22Rv1 (cell line): ENCODE measurements at regions not wholly inside any gene's neighbourhood (a gene's known extent, or its start where the extent isn't known, plus 50 kb on each side); places are given as distances from the start of the nearest gene placed in this dataset.

Experiments
- CTCF ChIP-seq: fragments of 450-650 bp; IDR thresholded peaks from 2 replicates; pipeline ENCODE4 v1.5.1; 2017; ENCODE audit warnings: mild to moderate bottlenecking
- ZFX ChIP-seq: fragments of 450-650 bp; IDR thresholded peaks from 2 replicates; pipeline ENCODE4 v1.6.1; 2017; ENCODE audit warnings: antibody characterized with exemption, borderline replicate concordance

- TF ChIP-seq CTCF: no peak
- TF ChIP-seq ZFX: no peak
Observed at GRCh38 chr1:98575955-98576354, 85.6 kb upstream of the SNX7 start.
